Frontal cortex (tissue), 3 donors: ENCODE measurements at regions not wholly inside any gene's neighbourhood (a gene's known extent, or its start where the extent isn't known, plus 50 kb on each side); places are given as distances from the start of the nearest gene placed in this dataset.

Source experiments
- DNase-seq, 2 donors: peaks; one replicate each; pipeline ENCODE4 v3.0.0; 2012; ENCODE audit warnings: low spot score in 2 of 2
- FAIRE-seq: peaks from 2 replicates; lab custom pipeline; 2012; peaks lifted over from hg19 to GRCh38; lab: Jason Lieb, UNC
- donor health status: control.
- donor health status: control.
- donor health status: control.

GRCh38 chr2:220877491-220877890 lies 694.6 kb downstream of the EPHA4 start:
- FAIRE-seq (no peak), DNase-seq (no peak)

GRCh38 chr2:220877897-220878296 lies 694.2 kb downstream of the EPHA4 start:
- no peak for DNase-seq
- no peak for FAIRE-seq

DNA sequence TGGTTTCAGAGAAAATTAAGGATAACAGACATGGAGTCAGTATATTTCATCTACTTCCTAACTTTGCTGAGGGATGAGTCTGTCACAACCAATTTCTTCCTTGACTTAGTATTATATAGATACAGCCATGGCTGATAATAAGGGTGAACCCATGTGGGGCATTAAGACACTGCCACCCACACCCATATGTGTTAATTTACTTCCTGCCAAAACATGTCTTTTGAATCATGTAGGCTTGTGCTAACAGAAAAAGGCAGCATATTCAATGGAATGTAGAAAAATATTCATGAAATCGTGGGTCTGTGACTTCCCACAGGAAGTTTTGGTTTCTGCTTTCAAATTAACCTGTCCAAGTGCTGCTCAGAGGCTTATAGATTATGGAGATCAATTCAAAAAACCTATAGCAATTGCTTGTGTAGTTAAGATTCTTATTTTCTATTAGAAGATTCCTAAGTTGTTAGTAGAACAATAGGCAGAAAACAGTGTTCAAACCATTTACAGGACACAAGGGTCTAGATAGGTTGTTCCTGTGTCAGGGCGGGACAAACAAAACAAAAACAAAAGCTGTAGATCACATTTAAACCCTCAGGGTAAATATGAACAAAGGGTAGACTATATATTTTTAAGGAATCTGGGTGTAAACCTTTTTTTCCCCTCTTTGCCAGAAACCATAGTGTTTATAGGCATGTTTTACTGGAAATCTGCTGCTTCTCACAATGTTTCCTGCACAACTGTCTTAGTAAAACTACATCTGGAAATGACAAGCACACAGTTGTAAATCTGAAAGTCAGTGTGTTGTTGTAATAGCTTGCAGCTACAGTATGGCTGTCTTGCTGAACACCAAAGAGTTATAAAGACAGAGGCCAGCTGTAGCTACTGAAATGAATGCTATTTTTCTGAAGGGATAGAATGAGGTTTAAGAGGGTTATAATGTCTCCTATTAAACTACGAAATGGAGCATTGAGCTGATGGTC lies 691.2 kb downstream of the EPHA4 start:
- FAIRE-seq (no peak), DNase-seq (no peak)

- FAIRE-seq (no peak), DNase-seq (no peak)
Observed at GRCh38 chr2:220882507-220882906, 689.6 kb downstream of the EPHA4 start.

DNA sequence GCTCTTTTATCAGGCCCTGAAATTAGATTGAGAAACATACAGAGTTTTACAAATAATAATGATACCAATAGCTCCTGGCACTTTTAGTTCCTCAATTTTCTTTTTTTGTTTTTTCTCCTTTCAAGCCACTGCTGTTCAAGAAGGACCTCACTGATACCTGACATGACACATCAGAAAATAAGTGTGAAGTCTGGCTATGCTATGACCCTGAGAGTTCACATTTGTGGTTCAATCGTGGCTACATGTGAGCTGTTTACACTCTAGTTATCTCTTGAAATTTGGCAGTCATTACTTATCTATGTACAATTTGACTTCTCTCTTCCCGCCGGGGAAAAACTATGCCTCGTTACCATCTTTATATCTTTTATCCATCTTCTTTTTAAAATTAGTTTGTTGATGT lies 686.5 kb downstream of the EPHA4 start:
- no peak for FAIRE-seq
- DNase-seq = no peak

DNA sequence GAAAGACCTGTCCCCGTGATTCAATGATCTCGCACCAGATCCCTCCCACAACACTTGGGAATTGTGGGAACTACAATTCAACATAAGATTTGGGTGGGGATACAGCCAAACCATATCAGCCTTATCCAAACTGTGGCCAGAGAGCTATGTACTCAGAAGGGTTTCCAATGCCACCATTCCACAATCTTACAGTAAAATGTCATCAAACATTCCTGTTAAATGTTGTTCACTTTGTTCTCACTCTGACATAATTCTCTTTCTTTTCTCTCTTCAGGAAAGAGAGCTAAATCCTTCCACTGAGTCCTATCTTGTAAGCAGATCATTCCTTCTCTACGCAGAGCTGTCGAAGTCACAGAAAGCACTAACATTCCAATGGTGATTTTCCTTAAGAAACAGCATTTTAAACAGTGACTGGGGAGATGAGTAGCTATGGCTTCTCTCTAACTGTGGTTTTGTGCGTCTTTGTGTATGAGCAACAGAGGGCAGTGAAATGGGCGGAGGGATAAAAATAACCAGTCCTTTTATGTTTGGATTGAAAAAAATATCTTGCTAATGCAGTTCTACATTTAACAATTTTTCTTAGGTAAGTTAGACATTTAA lies 684.7 kb downstream of the EPHA4 start:
- no peak for FAIRE-seq

DNA sequence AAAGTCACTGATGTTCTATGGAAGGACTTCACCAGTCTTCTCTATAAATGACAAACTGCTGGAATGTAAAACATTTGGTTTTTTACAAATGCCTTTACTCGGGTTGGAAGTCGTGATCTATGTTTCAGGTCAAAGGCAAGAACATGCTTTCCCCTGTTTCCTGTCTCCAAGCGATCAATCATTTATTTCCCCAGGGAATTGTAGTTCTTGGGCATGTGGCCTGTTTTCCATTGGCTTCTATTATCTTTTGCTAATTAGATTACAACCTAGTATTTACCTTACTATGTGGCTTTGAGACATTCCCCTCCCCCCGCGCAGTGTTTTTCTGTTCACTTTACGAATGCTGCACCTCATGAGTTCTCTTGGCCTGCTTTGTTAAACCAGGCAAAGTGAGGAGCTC lies 684.2 kb downstream of the EPHA4 start:
- FAIRE-seq (no peak), DNase-seq (no peak)

More for the DNA sequence above, 684.7 kb downstream of the EPHA4 start:
- DNase-seq = no peak

DNA sequence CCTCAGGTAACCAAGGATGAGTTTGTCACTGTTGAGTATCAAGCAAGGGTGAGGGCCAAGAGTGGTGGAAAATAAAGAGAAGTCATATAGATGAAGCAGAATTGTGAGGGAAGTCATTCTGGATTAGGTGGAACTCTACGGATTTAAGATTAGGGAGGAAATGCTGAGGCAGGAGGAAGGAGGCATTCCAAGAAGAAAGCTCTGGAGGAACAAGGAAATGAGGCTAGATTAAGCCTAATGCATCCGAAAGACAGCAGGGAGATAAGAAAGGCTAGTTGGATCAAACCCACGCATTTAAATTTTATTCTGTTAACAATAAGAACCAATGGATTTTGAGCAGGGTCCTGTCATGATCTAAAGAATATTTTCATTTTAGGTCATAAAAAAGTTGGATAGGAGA lies 681.2 kb downstream of the EPHA4 start:
- FAIRE-seq (no peak), DNase-seq (no peak)

- DNase-seq (no peak), FAIRE-seq (no peak)
Observed at GRCh38 chr2:220891405-220891804, 680.7 kb downstream of the EPHA4 start.

DNA sequence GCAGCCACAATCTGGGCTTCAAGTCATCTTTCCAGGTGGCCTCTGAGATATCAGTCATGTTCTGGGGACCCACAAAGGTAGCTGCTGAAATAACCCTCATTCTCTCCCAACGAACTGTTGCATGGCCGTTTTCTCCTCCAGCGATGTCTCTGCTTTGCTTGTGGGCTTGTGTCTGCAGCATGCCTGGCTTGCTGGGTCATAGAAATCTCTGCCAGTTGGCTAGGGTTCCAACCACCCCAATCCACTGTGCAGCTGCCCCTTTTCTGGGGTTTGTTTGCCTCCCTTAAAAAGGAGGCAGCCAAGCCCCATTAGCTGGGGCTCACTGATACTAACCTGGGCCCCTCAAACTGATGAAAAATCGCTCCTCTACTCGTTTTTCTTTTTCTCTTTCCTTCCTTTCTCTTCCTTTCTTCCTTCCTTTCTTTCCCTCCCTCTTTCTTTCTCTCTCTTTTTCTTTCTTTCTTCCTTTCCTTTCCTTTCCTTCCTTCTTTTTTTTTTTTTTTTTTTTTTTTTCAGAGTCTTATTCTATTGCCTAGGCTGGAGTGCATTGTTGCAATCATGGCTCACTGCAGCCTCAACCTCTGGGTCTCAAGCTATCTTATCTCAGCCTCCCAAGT lies 680.0 kb downstream of the EPHA4 start:
- FAIRE-seq = no peak
- DNase-seq = no peak

DNA sequence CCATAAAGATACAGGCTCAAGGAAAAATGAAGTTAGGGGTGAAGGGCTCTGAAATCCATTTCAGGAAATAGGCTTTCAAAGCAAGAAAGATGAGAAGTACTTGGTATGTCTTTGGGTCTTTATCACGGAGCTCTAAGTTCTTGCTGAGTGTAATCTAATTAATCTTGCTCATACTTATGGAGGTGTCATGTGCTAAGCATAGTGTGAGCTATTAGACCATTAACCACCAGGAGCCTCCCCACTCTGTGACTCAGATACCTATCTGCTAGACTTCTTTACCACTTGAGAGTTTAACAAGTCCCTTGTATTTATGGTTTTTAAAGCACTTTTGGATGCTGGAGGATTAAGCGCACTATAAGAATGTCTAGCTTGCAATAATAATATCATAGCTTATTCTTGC lies 678.7 kb downstream of the EPHA4 start:
- FAIRE-seq (no peak), DNase-seq (no peak)

GRCh38 chr2:220894069-220894468 lies 678.0 kb downstream of the EPHA4 start:
- FAIRE-seq (no peak), DNase-seq (no peak)

DNA sequence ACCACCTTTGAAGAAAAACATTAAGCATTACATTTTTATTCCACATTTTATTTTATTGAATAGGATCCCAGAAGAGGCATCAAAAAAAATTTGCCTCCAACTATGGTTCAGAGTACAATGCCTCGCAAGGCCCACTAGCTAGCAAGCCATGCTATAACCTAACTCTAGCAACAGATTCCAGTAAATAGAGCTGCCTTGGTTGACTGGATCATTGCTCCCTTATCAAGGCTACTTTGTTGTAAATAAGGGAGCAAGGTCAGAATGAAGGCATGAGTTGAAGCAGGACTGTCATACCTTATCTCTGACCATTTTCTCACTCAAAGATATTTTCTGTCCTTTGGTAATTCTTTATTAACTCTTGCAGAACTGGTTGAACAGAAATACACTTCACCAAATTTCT lies 672.6 kb downstream of the EPHA4 start:
- FAIRE-seq (no peak), DNase-seq (no peak)

- no peak for DNase-seq
- FAIRE-seq = no peak
Observed at GRCh38 chr2:220904015-220904414, 668.1 kb downstream of the EPHA4 start.

DNA sequence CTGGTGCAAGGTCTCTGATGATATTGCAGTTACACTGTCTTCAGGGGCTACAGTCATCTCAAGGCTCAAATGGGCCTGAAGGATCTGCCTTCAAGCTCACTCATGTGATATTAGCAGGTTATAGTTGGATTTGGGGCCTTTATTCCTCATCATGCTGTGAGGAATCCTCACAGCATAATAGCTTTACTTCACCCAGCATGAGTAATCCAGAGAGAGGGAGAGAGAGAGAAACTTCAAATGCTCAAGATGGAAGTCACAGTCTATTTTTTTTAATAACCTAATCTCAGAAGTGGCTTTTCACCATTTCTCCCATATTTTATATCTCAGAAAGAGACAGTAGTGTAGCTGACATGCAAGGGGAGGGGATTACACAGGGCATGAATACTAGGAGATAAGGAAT lies 658.7 kb downstream of the EPHA4 start:
- DNase-seq (no peak), FAIRE-seq (no peak)

- FAIRE-seq = no peak
- no peak for DNase-seq
Observed at GRCh38 chr2:220915092-220915623, 656.9 kb downstream of the EPHA4 start.

DNA sequence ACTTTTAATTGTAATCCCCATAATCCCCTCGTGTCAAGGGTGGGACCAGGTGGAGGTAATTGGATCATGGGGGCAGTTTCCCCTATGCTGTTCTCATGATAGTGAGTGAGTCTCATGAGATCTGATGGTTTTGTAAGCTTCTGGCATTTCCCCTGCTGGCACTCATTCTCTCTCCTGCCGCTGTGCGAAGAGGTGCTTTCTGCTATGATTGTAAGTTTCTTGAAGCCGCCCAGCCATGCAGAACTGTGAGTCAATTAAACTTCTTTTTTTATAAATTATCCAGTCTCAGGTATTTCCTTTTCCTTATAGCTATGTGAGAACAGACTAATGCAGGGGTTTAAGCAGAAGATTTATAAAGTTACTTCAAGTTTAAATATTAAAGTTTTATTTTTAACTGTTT lies 655.2 kb downstream of the EPHA4 start:
- FAIRE-seq = no peak

GRCh38 chr2:220930271-220931076 lies 641.6 kb downstream of the EPHA4 start:
- FAIRE-seq = no peak
- no peak for DNase-seq

More for the DNA sequence above, 655.2 kb downstream of the EPHA4 start:
- DNase-seq = no peak

- no peak for FAIRE-seq
- no peak for DNase-seq
Observed at GRCh38 chr2:220931491-220931890, 640.6 kb downstream of the EPHA4 start.

DNA sequence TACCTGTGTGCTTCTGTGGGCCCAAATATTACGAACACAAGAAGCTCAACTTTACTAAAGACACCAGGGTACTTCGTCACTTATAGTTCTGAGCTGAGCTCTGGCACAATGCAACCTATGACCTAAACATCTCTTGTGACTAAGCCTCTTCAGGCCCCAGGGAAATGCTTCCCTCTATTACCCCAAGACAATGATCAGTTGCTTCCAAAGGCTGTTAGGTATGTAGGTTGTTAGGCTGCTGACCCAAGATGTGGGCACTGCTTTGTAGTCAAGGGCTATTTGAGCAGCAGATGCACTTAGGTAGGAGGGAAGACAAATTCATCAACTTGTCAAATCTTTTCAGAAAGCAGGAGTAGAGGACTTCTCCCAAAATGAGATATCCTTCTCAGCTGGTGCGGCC lies 640.1 kb downstream of the EPHA4 start:
- no peak for DNase-seq
- FAIRE-seq = no peak
